T-helper 17 cell (primary cell): ENCODE measurements at regions not wholly inside any gene's neighbourhood (a gene's known extent, or its start where the extent isn't known, plus 50 kb on each side); places are given as distances from the start of the nearest gene placed in this dataset.

ENCODE experiments used
- ATAC-seq: fragments of 150-1000 bp; cut with Tn5 transposase; 2 replicates; pipeline ENCODE4 v1.10.0; 2021; ENCODE audit warnings: mild to moderate bottlenecking, moderate library complexity
- DNase-seq, 3 donors: peaks; one replicate each; pipeline versions ENCODE4 v3.0.0 to v3.0.0-alpha.2; 2020 to 2021
- H3K9me3 ChIP-seq: one replicate; pipeline ENCODE4 v1.7.0; 2013; ENCODE audit warnings: low read length, mild to moderate bottlenecking; ENCODE audit not compliant: control insufficient read depth, poor library complexity, severe bottlenecking
- H3K27ac Mint-ChIP-seq: one replicate; pipeline ENCODE4 v1.8.0; 2022; ENCODE audit warnings: mild to moderate bottlenecking, moderate library complexity, mixed read lengths
- H3K27me3 Mint-ChIP-seq: one replicate; pipeline ENCODE4 v1.8.0; 2022; ENCODE audit warnings: mixed read lengths
- H3K36me3 Mint-ChIP-seq: one replicate; pipeline ENCODE4 v1.8.0; 2022; ENCODE audit warnings: low read depth, mixed read lengths
- H3K4me1 Mint-ChIP-seq: one replicate; pipeline ENCODE4 v1.8.0; 2022; ENCODE audit warnings: mild to moderate bottlenecking, mixed read lengths
- H3K4me3 Mint-ChIP-seq: one replicate; pipeline ENCODE4 v1.8.0; 2022; ENCODE audit warnings: mild to moderate bottlenecking, moderate library complexity, mixed read lengths

DNA sequence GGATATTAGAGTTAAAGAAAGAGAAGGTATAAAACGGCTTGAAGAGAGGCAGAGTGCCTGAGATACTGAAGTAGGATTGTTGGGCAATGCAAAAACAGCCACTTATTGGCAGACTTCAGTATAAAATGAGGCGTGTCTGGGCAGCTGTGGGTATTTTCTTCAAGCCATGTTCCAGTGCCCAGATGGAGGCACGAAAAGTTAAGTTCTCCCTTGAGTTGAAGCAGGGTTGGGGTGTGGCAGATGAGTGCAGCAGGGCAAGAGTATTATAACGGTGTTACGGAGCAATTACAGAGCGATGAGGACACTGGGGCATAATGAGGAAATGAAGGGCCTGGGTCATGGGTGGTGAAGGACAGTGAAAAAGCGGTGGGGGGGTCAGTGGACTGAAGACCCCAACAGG is 73.7 kb upstream of the CREB3L1 start:
- Mint-ChIP-seq H3K27me3 (peaks cover 63% of the 10 kb centered on the region), H3K4me1 (no peaks in the 10 kb centered on the region), H3K4me3 (no peak overlapping the region), H3K27ac (no peak overlapping the region), H3K36me3 (peaks cover 12% of the 10 kb centered on the region)
- H3K9me3 ChIP-seq = no peaks in the 10 kb centered on the region
- ATAC-seq (no peak), DNase-seq (no peak)

DNA sequence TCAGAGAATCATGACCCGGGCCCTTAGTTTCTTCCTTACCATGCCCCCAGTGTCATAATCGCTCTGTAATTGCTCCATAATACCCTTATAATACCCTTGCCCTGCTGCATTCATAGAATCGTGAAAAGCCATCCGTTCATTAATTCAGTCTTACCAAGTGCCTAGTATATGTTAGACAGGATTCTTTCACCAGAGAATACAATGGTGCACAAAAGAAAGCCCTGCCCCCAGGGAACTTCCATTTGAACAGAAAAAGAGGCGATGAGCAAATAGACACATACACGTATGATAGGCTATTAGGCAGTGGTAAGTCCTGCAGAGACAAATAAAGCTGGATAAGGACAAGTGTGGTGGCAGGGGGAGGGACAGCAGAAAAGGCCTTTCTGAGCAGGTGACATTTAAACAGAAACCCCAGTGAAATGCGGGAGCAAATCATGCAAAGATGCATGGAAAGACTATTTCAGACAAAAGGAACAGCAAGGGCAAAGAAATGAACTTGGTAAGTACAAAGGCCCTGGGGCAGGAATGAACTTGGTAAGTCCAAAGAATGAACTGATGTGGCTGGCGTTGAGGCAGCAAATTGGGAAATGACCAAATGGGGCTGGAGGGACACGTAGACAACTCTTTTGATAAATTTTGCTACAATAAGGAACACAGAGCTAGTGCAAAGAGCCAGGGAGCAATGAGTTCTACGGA is 74.6 kb upstream of the CREB3L1 start:
- no peak overlapping the region for H3K4me3 Mint-ChIP-seq
- ATAC-seq = no peak
- no peaks in the 10 kb centered on the region for H3K4me1 Mint-ChIP-seq

DNA sequence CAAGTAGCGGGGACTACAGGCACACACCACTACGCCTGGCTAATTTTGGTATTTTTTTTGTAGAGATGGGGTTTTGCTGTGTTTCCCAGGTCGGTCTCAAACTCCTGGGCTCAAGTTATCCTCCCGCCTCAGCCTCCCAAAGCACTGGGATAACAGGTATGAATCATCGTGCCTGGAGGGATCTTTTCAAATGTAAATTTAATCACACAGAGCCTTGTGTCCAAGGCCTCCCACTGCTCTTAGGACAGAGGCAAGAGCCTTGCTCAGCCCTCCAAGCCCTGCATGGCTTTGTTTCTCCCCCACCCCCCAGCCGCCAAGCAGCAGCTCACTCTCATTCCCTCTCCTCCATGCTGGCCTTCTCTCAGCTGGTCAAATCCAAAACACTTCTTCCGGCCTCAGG is 75.3 kb upstream of the CREB3L1 start:
- Mint-ChIP-seq H3K27me3 (peaks cover 75% of the 10 kb centered on the region), H3K27ac (no peak overlapping the region), H3K36me3 (peaks cover 12% of the 10 kb centered on the region), H3K4me1 (no peaks in the 10 kb centered on the region), H3K4me3 (no peak overlapping the region)
- DNase-seq (no peak), ATAC-seq (no peak)
- H3K9me3 ChIP-seq = no peaks in the 10 kb centered on the region

More for the DNA sequence above, 74.6 kb upstream of the CREB3L1 start:
- H3K27me3 Mint-ChIP-seq = peaks cover 71% of the 10 kb centered on the region
- H3K27ac Mint-ChIP-seq = no peak overlapping the region
- peaks cover 12% of the 10 kb centered on the region for H3K36me3 Mint-ChIP-seq
- no peak for DNase-seq
- no peaks in the 10 kb centered on the region for H3K9me3 ChIP-seq

GRCh38 chr11:46200537-46201281 is 76.8 kb upstream of the CREB3L1 start:
- Mint-ChIP-seq H3K36me3 (peaks cover 12% of the 10 kb centered on the region), H3K27me3 (peaks cover 80% of the 10 kb centered on the region), H3K27ac (no peak overlapping the region), H3K4me3 (no peak overlapping the region), H3K4me1 (peaks cover 2% of the 10 kb centered on the region)
- no peaks in the 10 kb centered on the region for H3K9me3 ChIP-seq
- ATAC-seq = no peak
- DNase-seq = no peak

DNA sequence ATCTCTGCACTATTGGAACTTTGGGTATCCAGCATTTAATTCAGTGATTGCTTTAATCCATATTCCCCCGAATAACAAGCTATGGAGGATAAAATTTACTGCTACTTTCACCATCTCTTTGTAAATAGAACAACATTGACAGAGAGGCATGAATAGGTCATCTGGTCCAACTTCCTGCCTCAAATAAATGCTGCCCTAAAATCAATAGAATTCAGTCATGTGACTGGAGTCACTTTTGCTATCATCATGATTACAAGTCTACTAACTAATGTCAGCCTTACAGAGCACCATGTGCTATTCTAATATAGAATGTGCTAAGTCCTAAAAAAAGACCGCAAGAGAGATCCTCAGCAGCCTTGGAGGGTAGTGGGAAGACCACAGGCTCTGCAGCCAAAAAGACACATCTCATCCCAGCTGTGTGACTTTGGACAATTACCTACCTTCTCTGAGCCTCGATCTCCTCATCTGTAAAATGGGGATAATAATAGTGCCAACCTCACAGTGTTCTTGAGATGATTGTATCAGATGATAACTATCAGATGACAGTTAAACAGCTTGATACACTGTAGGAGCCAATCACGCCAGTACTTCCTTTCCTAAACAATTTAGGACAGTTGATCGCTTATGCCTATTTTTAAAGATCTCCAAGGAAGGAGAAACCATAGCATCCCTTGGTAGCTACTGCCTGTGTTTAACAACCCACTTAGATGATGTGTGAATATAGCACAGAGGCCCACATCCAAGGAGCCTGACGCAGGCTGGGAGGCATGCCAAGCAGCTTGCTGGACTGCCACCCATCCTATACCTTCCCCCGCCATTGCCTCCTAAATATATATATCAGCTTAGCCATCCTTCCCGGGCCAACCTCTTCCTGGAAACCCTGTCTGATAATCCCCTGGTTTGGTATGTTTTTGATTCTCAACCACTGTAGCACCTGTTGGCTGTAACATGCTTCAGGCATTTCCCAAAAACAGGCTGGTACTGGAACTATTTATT is 77.3 kb upstream of the PHF21A start:
- ATAC-seq (no peak), DNase-seq (no peak)
- Mint-ChIP-seq H3K4me3 (no peak overlapping the region), H3K4me1 (peaks cover 2% of the 10 kb centered on the region), H3K27ac (no peak overlapping the region), H3K36me3 (peaks cover 5% of the 10 kb centered on the region), H3K27me3 (peaks cover 63% of the 10 kb centered on the region)
- H3K9me3 ChIP-seq = no peaks in the 10 kb centered on the region

DNA sequence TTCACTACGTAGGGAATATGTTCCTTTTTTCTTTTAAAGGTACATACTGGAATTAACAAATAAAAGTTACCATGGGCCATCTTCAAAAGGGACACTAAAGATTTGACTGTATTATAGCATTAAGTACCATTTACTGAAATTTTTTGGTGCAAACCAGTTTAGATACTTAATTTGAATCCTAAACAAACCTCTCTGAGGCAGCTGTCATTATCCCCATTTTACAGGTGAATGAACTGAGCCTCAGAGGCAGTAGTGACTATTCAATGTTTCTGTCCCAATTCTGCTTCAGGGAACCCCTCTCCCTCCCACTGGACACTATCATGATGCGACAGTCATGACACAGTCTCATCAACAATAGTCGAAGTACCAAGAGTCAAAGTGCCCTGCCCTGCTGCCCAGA is 76.2 kb upstream of the PHF21A start:
- DNase-seq (no peak), ATAC-seq (no peak)
- no peak overlapping the region for H3K27ac Mint-ChIP-seq
- H3K36me3 Mint-ChIP-seq = peaks cover 1% of the 10 kb centered on the region
- H3K4me1 Mint-ChIP-seq = peaks cover 2% of the 10 kb centered on the region
- H3K4me3 Mint-ChIP-seq = no peak overlapping the region
- peaks cover 52% of the 10 kb centered on the region for H3K27me3 Mint-ChIP-seq
- H3K9me3 ChIP-seq = no peaks in the 10 kb centered on the region

DNA sequence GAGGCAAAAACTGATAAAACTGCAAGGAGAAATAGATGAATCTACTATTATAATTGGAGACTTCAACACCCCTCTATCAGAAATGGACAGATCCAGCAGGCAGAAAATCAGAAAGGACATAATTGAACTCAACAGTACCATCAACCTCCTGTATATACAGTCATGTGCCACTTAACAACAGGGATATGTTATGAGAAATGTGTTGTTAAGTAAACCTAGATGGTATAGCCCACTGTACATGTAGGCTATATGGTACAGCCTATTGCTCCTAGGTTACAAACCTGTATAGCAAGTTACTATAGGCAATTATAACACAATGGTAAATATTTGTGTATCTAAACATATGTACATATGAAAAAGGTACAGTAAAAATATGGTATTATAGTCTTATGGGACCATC is 66.8 kb upstream of the PHF21A start:
- no peaks in the 10 kb centered on the region for H3K4me1 Mint-ChIP-seq
- no peak overlapping the region for H3K4me3 Mint-ChIP-seq
- no peaks in the 10 kb centered on the region for H3K9me3 ChIP-seq
- peaks cover 23% of the 10 kb centered on the region for H3K27me3 Mint-ChIP-seq
- DNase-seq = no peak
- H3K27ac Mint-ChIP-seq = no peak overlapping the region
- no peak for ATAC-seq
- H3K36me3 Mint-ChIP-seq = peaks cover 4% of the 10 kb centered on the region

DNA sequence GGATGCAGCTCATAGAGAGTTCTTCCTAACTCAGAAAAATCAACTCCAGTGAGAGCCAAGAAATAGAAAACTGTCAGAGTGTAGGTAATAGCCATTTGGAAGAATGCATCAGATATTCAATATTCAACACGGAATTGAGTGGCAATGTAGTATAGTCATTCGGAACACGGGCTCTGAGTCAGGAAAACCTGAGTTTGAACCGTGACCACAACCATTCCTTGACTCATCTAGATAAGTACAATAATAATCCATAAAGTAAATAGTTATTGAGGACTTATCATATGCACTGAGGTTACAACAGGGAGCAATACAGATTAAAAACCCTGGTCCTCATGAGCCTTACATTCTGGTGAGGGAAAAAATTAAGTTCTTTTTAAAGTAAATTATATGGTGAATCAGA is 62.6 kb upstream of the PHF21A start:
- Mint-ChIP-seq H3K4me1 (no peaks in the 10 kb centered on the region), H3K36me3 (peaks cover 4% of the 10 kb centered on the region), H3K4me3 (no peak overlapping the region), H3K27ac (no peak overlapping the region), H3K27me3 (peaks cover 35% of the 10 kb centered on the region)
- no peak for ATAC-seq
- H3K9me3 ChIP-seq = no peaks in the 10 kb centered on the region
- no peak for DNase-seq

- Mint-ChIP-seq H3K4me3 (no peak overlapping the region), H3K27me3 (peaks cover 52% of the 10 kb centered on the region), H3K27ac (no peak overlapping the region), H3K4me1 (peaks cover under 1% of the 10 kb centered on the region), H3K36me3 (peaks cover 4% of the 10 kb centered on the region)
- ATAC-seq (no peak), DNase-seq (no peak)
- H3K9me3 ChIP-seq = no peaks in the 10 kb centered on the region
Measured at GRCh38 chr11:46181843-46182424, 60.7 kb upstream of the PHF21A start.

DNA sequence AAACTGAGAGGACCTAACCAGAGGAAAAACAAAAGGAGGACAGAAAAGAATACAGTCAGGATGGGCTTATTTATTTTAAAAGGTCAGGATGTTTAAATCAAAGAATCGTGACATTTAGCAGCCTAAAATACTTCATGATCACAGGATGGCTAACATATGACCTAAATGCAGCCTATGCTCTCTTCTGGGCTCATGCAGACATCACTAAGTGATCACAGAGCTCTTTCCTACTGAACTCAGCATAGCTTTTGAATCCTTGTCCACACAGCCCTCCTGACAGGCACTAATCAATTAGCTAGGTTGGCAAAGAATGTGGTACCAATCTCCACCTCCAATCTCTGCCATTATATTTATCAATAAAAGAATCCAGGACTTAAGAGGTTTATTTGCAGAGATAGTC is 60.1 kb upstream of the PHF21A start:
- Mint-ChIP-seq H3K27me3 (peaks cover 57% of the 10 kb centered on the region), H3K36me3 (peaks cover 4% of the 10 kb centered on the region), H3K4me1 (peaks cover 2% of the 10 kb centered on the region), H3K27ac (no peak overlapping the region), H3K4me3 (no peak overlapping the region)
- H3K9me3 ChIP-seq = no peaks in the 10 kb centered on the region
- DNase-seq (no peak), ATAC-seq (no peak)

GRCh38 chr11:46180736-46181135 is 59.5 kb upstream of the PHF21A start:
- H3K4me3 Mint-ChIP-seq = no peak overlapping the region
- ATAC-seq = no peak
- DNase-seq = no peak
- H3K27ac Mint-ChIP-seq = no peak overlapping the region
- H3K4me1 Mint-ChIP-seq = peaks cover 2% of the 10 kb centered on the region
- peaks cover 64% of the 10 kb centered on the region for H3K27me3 Mint-ChIP-seq
- peaks cover 4% of the 10 kb centered on the region for H3K36me3 Mint-ChIP-seq
- H3K9me3 ChIP-seq = no peaks in the 10 kb centered on the region

DNA sequence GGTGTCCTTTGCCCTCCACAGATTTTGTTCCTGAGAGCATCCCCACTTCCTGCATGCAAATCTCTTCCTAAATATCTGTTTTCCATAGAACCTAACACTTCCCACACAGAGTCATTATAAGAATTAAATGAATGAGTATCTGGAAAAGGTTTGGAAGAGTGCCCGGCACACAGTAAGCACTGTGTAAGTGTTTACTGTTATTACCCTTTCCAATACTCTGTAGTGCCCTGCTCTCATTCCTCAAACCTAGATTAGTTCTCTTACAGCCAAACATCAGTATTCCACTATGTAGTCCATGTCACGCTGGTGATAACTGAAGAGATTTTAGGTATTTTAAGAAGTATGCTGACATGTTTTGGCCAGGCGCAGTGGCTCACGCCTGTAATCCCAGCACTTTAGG is 57.3 kb upstream of the PHF21A start:
- no peaks in the 10 kb centered on the region for H3K9me3 ChIP-seq
- Mint-ChIP-seq H3K4me3 (no peak overlapping the region), H3K27ac (no peak overlapping the region), H3K36me3 (no peaks in the 10 kb centered on the region), H3K27me3 (peaks cover 61% of the 10 kb centered on the region), H3K4me1 (peaks cover 2% of the 10 kb centered on the region)
- ATAC-seq (no peak), DNase-seq (no peak)

DNA sequence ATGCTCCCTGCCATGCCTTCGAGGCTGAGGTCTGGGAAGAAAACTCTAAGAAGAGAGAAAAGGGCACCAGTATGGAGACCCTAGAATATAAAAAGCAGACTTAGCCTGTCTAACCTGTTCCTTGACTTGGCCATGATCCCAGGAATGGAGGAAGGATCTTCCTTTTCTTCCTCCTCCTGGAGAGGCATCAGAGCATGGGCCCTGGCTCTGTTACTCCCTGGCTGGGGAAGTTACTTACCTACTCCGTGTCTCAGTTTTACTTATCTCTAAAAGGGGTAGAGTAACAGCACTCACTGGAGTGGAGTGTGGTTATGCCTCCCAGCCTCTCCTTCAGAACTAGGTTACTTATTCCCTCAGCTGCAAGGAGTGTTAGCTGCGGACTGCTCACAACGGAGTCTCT is 55.2 kb upstream of the PHF21A start:
- Mint-ChIP-seq H3K4me1 (peaks cover 2% of the 10 kb centered on the region), H3K27me3 (peaks cover 49% of the 10 kb centered on the region), H3K4me3 (no peak overlapping the region), H3K27ac (no peak overlapping the region), H3K36me3 (no peaks in the 10 kb centered on the region)
- ATAC-seq (no peak), DNase-seq (no peak)
- no peaks in the 10 kb centered on the region for H3K9me3 ChIP-seq
